GM18508 (cell line): ENCODE measurements at regions not wholly inside any gene's neighbourhood (a gene's known extent, or its start where the extent isn't known, plus 50 kb on each side); places are given as distances from the start of the nearest gene placed in this dataset.

ENCODE experiments used
- ATAC-seq: cut with Tn5 transposase; IDR thresholded peaks from one replicate; pipeline ENCODE4 v1.9.1; 2021; ENCODE audit warnings: moderate number of reproducible peaks; ENCODE audit not compliant: insufficient read depth, unreplicated experiment

GRCh38 chr2:5983511-5984272 is 291.5 kb downstream of the SOX11 start:
- ATAC-seq = no peak

GRCh38 chr2:5984273-5984655 is 292.1 kb downstream of the SOX11 start:
- no peak for ATAC-seq

GRCh38 chr2:5984946-5985345 is 292.8 kb downstream of the SOX11 start:
- ATAC-seq = no peak

DNA sequence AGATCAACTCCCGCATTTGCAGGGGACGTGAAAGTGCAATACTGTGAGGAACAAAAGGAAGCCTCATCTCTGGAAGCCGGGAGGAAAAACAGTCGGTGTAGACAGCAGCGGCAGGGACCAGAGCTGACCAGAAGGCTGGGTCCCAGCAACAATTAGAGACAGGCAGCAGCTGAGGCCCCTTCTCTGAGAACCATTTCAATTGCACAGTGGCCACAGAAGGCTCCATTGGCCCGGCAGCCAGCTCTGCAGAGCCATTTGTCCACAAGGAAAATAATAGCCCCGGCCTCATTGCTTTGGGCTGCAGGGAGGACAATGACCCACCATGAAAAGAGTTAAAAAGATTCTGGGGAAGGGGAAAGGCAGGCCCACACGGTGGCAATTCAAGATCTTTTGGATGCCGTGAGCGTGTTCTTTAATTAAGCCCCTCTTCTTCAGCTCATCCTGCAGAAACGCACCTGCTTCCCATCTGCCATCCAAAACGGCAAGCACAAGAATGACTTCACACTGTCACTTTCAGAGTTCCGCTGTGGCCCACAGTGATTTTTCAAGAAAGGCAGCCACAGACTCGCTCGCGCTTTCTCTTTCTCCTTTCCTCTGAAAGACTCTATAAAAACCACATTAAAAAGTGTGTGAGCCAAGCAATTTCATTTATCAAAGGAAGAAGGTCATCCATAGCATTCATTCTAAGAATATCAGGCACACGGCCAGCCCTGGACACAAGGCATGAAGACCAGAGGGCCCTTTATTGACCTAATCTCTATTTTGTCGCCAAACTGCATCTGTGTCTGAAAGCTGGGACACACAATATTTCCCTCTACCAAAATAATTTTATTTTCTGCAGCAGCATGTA is 293.6 kb downstream of the SOX11 start:
- ATAC-seq = no peak

DNA sequence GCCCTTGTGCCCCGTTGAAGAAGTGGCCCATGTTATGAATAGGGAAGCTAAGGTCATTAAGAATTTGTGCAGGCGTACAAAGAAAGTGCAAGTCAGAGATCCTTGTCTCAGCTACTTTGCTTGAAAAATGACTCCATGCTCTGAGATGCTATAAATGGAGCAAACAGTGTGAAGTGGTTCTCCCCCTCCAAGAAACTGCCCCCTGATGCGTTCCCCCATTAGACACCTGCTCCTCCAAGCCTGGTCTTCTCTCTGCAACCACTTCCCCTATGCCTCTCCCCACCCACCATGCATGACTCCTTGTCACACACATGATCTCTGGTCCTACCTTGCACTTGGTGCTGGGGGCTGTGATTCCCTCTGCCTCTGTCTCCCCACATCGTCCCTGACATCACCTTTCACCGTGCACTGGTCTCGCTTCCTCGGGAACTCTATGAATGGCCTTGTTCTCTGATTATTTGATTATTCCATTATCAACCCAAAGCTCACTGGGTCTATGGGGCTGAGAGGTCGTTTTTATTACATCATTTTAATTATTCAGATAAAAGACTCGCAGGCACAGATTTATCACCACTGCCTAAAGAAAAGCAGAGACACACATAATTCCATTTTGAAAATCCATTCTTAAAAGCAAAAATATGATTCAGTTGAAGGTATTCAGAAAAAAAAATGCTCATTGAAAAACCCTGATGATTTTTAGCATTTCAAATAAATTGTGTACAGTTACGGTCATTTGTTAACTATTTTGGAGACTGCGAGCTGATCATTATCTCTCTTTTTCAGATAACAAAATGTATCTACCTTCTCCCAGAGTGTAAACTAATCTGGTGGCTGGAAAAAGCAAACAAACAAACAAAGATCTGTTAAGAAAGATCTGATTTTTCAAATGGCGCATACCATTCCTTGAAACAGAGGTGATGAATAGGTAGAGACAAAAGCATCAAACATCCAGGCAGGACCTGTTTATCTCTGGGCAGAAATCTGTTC is 294.9 kb downstream of the SOX11 start:
- no peak for ATAC-seq

- no peak for ATAC-seq
Observed at GRCh38 chr2:5988120-5988519, 295.9 kb downstream of the SOX11 start.

GRCh38 chr2:5990086-5990485 is 297.9 kb downstream of the SOX11 start:
- ATAC-seq = no peak

GRCh38 chr2:5991305-5991968 is 299.3 kb downstream of the SOX11 start:
- no peak for ATAC-seq

GRCh38 chr2:5995832-5996231 is 303.6 kb downstream of the SOX11 start:
- ATAC-seq = no peak

- no peak for ATAC-seq
Observed at GRCh38 chr2:6008186-6008585, 316.0 kb downstream of the SOX11 start.

GRCh38 chr2:6008726-6009125 is 316.5 kb downstream of the SOX11 start:
- ATAC-seq = no peak

GRCh38 chr2:6010163-6010562 is 318.0 kb downstream of the SOX11 start:
- no peak for ATAC-seq

GRCh38 chr2:6011921-6012320 is 319.7 kb downstream of the SOX11 start:
- no peak for ATAC-seq

DNA sequence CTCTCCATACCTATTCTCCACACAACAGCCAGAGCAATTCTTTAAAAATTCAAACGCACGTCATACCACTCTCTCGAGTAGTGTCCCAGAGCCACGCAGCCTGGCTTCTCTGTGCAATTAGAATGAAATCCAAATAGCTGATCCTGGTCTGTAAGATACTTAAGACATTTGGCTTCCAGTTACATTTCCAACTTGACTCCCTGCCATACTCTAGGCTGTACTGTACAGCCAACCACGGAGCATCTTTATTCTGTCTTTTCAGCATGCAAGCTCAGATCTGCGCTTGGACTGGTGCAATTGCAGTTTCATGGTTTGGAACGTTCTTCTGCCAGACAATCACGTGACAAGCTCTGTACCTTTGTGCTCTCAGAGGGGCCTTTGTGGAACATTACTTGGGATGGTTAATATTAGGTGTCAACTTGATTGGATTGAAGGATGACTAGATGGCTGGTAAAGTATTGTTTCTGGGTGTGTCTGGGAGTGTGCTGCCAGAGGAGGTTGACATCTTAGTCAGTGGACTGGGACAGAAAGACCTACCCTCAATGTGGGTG is 325.6 kb downstream of the SOX11 start:
- ATAC-seq = no peak

DNA sequence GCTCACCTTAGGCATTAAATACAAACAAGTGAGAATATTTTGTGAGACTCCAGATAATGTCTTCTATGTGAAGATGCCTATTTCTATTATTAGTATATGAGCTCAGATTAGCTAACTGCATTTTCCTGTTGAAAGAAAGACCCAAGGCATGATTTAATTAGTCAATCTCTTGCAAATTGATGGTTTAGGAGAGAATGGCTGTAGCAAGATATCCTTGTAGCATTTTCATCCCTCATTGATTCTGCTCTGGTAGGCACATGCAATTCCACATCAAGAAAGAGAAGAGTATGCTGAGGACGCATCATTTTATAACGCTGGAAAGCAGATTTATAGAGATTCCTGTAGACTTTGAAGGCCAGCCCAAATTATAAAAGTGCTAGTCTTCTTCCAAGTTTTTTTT is 332.0 kb downstream of the SOX11 start:
- ATAC-seq = no peak

DNA sequence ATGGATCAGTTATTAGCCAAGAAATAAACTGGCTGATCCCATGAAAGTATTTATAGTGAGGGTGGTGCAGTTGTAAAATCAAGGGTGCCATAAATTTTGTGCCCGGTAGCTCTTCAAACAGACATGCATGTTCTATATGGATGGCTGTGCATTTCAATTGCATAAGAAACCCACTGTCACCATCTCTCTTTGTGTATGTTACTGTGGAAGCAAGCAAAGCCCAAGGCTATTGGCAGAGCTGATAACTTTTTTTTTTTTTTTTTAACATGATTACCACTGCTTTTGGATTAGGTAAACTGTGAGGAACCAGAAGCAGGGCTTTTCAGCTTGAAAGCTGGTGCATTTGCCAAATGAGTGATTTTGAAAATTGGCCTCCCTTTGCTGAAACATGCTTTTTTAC is 332.6 kb downstream of the SOX11 start:
- no peak for ATAC-seq

GRCh38 chr2:6025391-6025790 is 333.2 kb downstream of the SOX11 start:
- ATAC-seq = no peak

GRCh38 chr2:6027066-6027465 is 334.9 kb downstream of the SOX11 start:
- no peak for ATAC-seq

- no peak for ATAC-seq
Observed at GRCh38 chr2:6031200-6031867, 339.1 kb downstream of the SOX11 start.
